ENCODE measurements at regions not wholly inside any gene's neighbourhood (a gene's known extent, or its start where the extent isn't known, plus 50 kb on each side); places are given as distances from the start of the nearest gene placed in this dataset.

GRCh38 chr3:164132878-164133277 is 945.4 kb downstream of the SI start:
- Histone ChIP-seq H3K9me3 (replicated peaks; ENCODE audit: control insufficient read depth, insufficient read depth, low read length) (no peaks in the 10 kb centered on the region), H3K4me3 (replicated peaks in 1 of 3; ENCODE audit: insufficient read depth in 1 of 3, low read depth in 1 of 3, low read length in 3 of 3) (no peak overlapping the region), H3K9ac (replicated peaks; ENCODE audit: extremely low read depth, insufficient read depth, low read length) (no peak overlapping the region), H3K9me1 (replicated peaks; ENCODE audit: control insufficient read depth, extremely low read depth, insufficient read depth, low read length) (no peaks in the 10 kb centered on the region), H2AFZ (ENCODE audit: low read depth, low read length) (no peak overlapping the region), H3K4me1 (ENCODE audit: control insufficient read depth, extremely low read depth, insufficient read depth, low read length) (no peaks in the 10 kb centered on the region), H3K36me3 (ENCODE audit: control insufficient read depth in 2 of 2, extremely low read depth in 1 of 2, insufficient read depth in 2 of 2, low read length in 2 of 2) (no peaks in the 10 kb centered on the region), H4K20me1 (replicated peaks; ENCODE audit: control insufficient read depth, extremely low read depth, insufficient read depth, low read length) (no peaks in the 10 kb centered on the region), H3K4me2 (ENCODE audit: insufficient read depth, low read length) (no peak overlapping the region), H3K27ac (ENCODE audit: insufficient read depth, low read depth, low read length) (no peak overlapping the region), H3K27me3 (ENCODE audit: control insufficient read depth in 2 of 2, insufficient read depth in 2 of 2, low read length in 2 of 2) (no peaks in the 10 kb centered on the region), H3K79me2 (ENCODE audit: control insufficient read depth, insufficient read depth, low read length) (no peaks in the 10 kb centered on the region)
- dilution Hi-C loops (cut with MboI; ENCODE audit: extremely low pct_ligation_motif_present, low sequenced_read_pairs), result no loop called here
- intact Hi-C loops (cut with micrococcal nuclease), result no loop called here
- BruUV-seq (replicated peaks), result no TSS peak
- DNase-seq (ENCODE audit: low read depth, low spot score) (no peak), FAIRE-seq (no peak)
- TF ChIP-seq CTCF (IDR thresholded peaks at IDR 0.05; ENCODE audit: extremely low read depth in 1 of 2, insufficient read depth in 1 of 2, low read depth in 1 of 2, low read length in 2 of 2) (no peak), MYC (IDR thresholded peaks at IDR 0.05; ENCODE audit: low read depth, low read length) (no peak), POLR2AphosphoS5 (IDR thresholded peaks at IDR 0.05; ENCODE audit: insufficient read depth, low read depth, low read length) (no peak), FOS (IDR thresholded peaks at IDR 0.05; ENCODE audit: borderline replicate concordance, insufficient read depth, low read length) (no peak), EZH2 (IDR thresholded peaks at IDR 0.05; ENCODE audit: borderline replicate concordance, low read depth, low read length, severe bottlenecking) (no peak), JUN (IDR thresholded peaks at IDR 0.05; ENCODE audit: borderline replicate concordance, insufficient read depth, insufficient read length, low read depth) (no peak)
- TF ChIP-seq, protein P1, sequence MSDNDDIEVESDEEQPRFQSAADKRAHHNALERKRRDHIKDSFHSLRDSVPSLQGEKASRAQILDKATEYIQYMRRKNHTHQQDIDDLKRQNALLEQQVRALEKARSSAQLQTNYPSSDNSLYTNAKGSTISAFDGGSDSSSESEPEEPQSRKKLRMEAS (IDR thresholded peaks at IDR 0.05; ENCODE audit: insufficient read depth, insufficient read length), result no peak
- CTCF ChIA-PET, result no interaction called here
- POLR2A ChIA-PET, result no interaction called here

All from endothelial cell of umbilical vein (primary cell).